ENCODE measurements at regions not wholly inside any gene's neighbourhood (a gene's known extent, or its start where the extent isn't known, plus 50 kb on each side); places are given as distances from the start of the nearest gene placed in this dataset.

GRCh38 chr7:142337054-142338001 is 79.5 kb upstream of the PRSS58 start:
- H2AK9ac ChIP-seq (replicated peaks; ENCODE audit: low read depth, low read length, poor library complexity): no peak overlapping the region
- intact Hi-C loops (cut with micrococcal nuclease): no loop called here
- H4K91ac ChIP-seq (ENCODE audit: insufficient read depth, low read depth, low read length): no peak overlapping the region
- TF ChIP-seq POLR2A (IDR thresholded peaks at IDR 0.05; ENCODE audit: low read depth, low read length) (no peak), USF2 (IDR thresholded peaks at IDR 0.05; ENCODE audit: low read depth, low read length) (no peak), RFX5 (IDR thresholded peaks at IDR 0.05; ENCODE audit: low read depth, low read length) (no peak), CEBPB (IDR thresholded peaks at IDR 0.05; ENCODE audit: low read depth, low read length) (no peak), SMC3 (IDR thresholded peaks at IDR 0.05; ENCODE audit: low read depth, low read length) (no peak), BHLHE40 (IDR thresholded peaks at IDR 0.05; ENCODE audit: low read depth, low read length) (no peak), ELK1 (IDR thresholded peaks at IDR 0.05; ENCODE audit: borderline replicate concordance, low read depth, low read length) (no peak), CHD1 (IDR thresholded peaks at IDR 0.05; ENCODE audit: low read depth, low read length) (no peak), MAZ (IDR thresholded peaks at IDR 0.05; ENCODE audit: borderline replicate concordance, low read depth, low read length) (no peak), CTCF (conservative IDR thresholded peaks at IDR 0.05; ENCODE audit: low read depth, low read length) (no peak)
- H3K4me3 ChIP-seq (ENCODE audit: insufficient read depth, low read depth, low read length): no peak overlapping the region
- WGBS, 2 experiments (ENCODE audit: extremely low coverage in 2 of 2, insufficient read length in 1 of 2): 25% methylated on average over 6 of the region's 8 CpGs; no CpG with 5 or more reads in 1 of the 2 experiments
- no peak overlapping the region for H2BK120ac ChIP-seq (ENCODE audit: low read depth, low read length)
- no peaks in the 10 kb centered on the region for H3K9me1 ChIP-seq (ENCODE audit: insufficient read depth, low read length)
- H2BK20ac ChIP-seq (ENCODE audit: low read depth, low read length): no peak overlapping the region
- no peaks in the 10 kb centered on the region for H3K79me1 ChIP-seq (ENCODE audit: low read depth in 1 of 2, low read length in 2 of 2)
- ChIA-PET POLR2A (ENCODE audit: unreplicated experiment) (no interaction called here), CTCF (no interaction called here)
- H3K18ac ChIP-seq (ENCODE audit: low read depth, low read length): no peak overlapping the region
- no peak overlapping the region for H3K27ac ChIP-seq (ENCODE audit: insufficient read depth, low read length)
- DNase-seq: no peak
- no peak overlapping the region for H4K5ac ChIP-seq (ENCODE audit: low read depth, low read length)
- in situ Hi-C loops (cut with MboI; ENCODE audit: low sequenced_read_pairs): loop anchor here (25.0 kb wide), 1 partner anchor 875 kb away; the partner anchor contains the start of gene TAS2R40
- H3K9ac ChIP-seq (ENCODE audit: low read depth, low read length): no peak overlapping the region
- H2BK15ac ChIP-seq (ENCODE audit: low read depth, low read length): no peak overlapping the region
- no peak overlapping the region for H2AFZ ChIP-seq (replicated peaks; ENCODE audit: low read length, poor library complexity)
- H3K4me1 ChIP-seq (ENCODE audit: control insufficient read depth, insufficient read depth, low read length): no peaks in the 10 kb centered on the region
- no peak overlapping the region for H4K8ac ChIP-seq (ENCODE audit: low read depth in 2 of 2, low read length in 2 of 2)
- no peaks in the 10 kb centered on the region for H3K36me3 ChIP-seq (ENCODE audit: control insufficient read depth, insufficient read depth, low read length)
- dilution Hi-C loops (cut with HindIII; ENCODE audit: low sequenced_read_pairs, unreplicated experiment): no loop called here
- H2BK5ac ChIP-seq (ENCODE audit: low read depth, low read length, poor library complexity, severe bottlenecking): no peak overlapping the region
- no peaks in the 10 kb centered on the region for H3K9me3 ChIP-seq (ENCODE audit: control insufficient read depth, insufficient read depth, low read length)
- H3K23ac ChIP-seq (ENCODE audit: low read depth, low read length): no peak overlapping the region
- no peak for ATAC-seq (ENCODE audit: low read depth)
- H3K56ac ChIP-seq (ENCODE audit: extremely low read depth, insufficient read depth, low read length): no peak overlapping the region
- no TSS peak for BruUV-seq (replicated peaks)
- H3K4me2 ChIP-seq (ENCODE audit: low read depth, low read length): no peak overlapping the region
- H3K4ac ChIP-seq (ENCODE audit: low read depth, low read length): no peak overlapping the region
- peaks cover 2% of the 10 kb centered on the region; the same call in 1 of the 2 replicates for H3K27me3 ChIP-seq (ENCODE audit: control insufficient read depth, insufficient read depth, low read length)
- no peaks in the 10 kb centered on the region for H4K20me1 ChIP-seq (ENCODE audit: insufficient read depth, low read length)
- H2AK5ac ChIP-seq (ENCODE audit: low read depth, low read length): no peak overlapping the region
- H3K14ac ChIP-seq (replicated peaks; ENCODE audit: low read depth, low read length): no peak overlapping the region
